H1 (cell line): ENCODE measurements at regions not wholly inside any gene's neighbourhood (a gene's known extent, or its start where the extent isn't known, plus 50 kb on each side); places are given as distances from the start of the nearest gene placed in this dataset.

Experiments used
- CTCF ChIA-PET: fragments of 300-600 bp; sonication (Branson Sonifier 250); formaldehyde crosslinking; loops from one replicate; lab custom pipeline; 2021; ENCODE audit not compliant: partially characterized antibody; lab: Charles Lee
- POLR2A ChIA-PET: fragments of 300-600 bp; sonication (Branson Sonifier 250); formaldehyde crosslinking; loops from one replicate; lab custom pipeline; 2021; ENCODE audit warnings: inconsistent platforms; ENCODE audit not compliant: partially characterized antibody; lab: Charles Lee
- DNase-seq, 2 experiments: peaks; one replicate each; pipeline versions ENCODE4 v3.0.0 to v3.0.0-alpha.2; 2010 to 2022; ENCODE audit warnings: low spot score in 2 of 2, low read depth in 1 of 2, mixed read lengths in 1 of 2
- FAIRE-seq: peaks from 2 replicates; lab custom pipeline; 2011; peaks lifted over from hg19 to GRCh38; lab: Jason Lieb, UNC
- H2AFZ ChIP-seq: 2 replicates; pipeline ENCODE4 v1.8.1; 2012; ENCODE audit warnings: low read length, inconsistent platforms
- H2AK5ac ChIP-seq: 2 replicates; pipeline ENCODE4 v1.6.1; 2013; ENCODE audit warnings: low read depth, low read length
- H2BK120ac ChIP-seq: replicated peaks from 2 replicates; pipeline ENCODE3; 2013; ENCODE audit warnings: low read depth, low read length, inconsistent platforms
- H2BK12ac ChIP-seq: 2 replicates; pipeline ENCODE4 v1.6.1; 2013; ENCODE audit warnings: low read depth, low read length
- H2BK15ac ChIP-seq: 2 replicates; pipeline ENCODE4 v1.6.1; 2013; ENCODE audit warnings: low read length
- H2BK20ac ChIP-seq: 2 replicates; pipeline ENCODE4 v1.6.1; 2013; ENCODE audit warnings: low read length
- H2BK5ac ChIP-seq: 2 replicates; pipeline ENCODE4 v1.6.1; 2013; ENCODE audit warnings: low read depth, low read length
- H3K14ac ChIP-seq: 2 replicates; pipeline ENCODE4 v1.6.1; 2013; ENCODE audit warnings: inconsistent platforms; ENCODE audit not compliant: insufficient read length
- H3K18ac ChIP-seq: 2 replicates; pipeline ENCODE4 v1.6.1; 2013; ENCODE audit warnings: low read length; ENCODE audit errors: extremely low read depth
- H3K23ac ChIP-seq: 2 replicates; pipeline ENCODE4 v1.6.1; 2013; ENCODE audit warnings: inconsistent platforms; ENCODE audit not compliant: insufficient read length
- H3K23me2 ChIP-seq: 2 replicates; pipeline ENCODE4 v1.6.1; 2013; ENCODE audit warnings: low read depth, low read length
- H3K27ac ChIP-seq: 2 replicates; pipeline ENCODE4 v1.6.1; 2011; ENCODE audit warnings: low read depth, low read length, inconsistent platforms
- H3K27me3 ChIP-seq, 4 experiments: replicated peaks in 1 of 4; 1 replicate in 1 of 4; 2 replicates in 3 of 4; pipeline versions ENCODE4 v1.6.1 to v1.8.1; 2011 to 2013; ENCODE audit warnings: low read length in 3 of 4, mild to moderate bottlenecking in 3 of 4, inconsistent platforms in 2 of 4, mixed read lengths in 2 of 4, moderate library complexity in 1 of 4; ENCODE audit not compliant: control insufficient read depth in 3 of 4, insufficient read depth in 3 of 4; ENCODE audit errors: extremely low read depth in 1 of 4
- H3K36me3 ChIP-seq, 4 experiments: 2 replicates each; pipeline versions ENCODE4 v1.6.1 to v1.8.1; 2011 to 2013; ENCODE audit warnings: mild to moderate bottlenecking in 4 of 4, low read length in 3 of 4, moderate library complexity in 2 of 4, control low read depth in 1 of 4, inconsistent platforms in 1 of 4; ENCODE audit not compliant: insufficient read depth in 4 of 4, control insufficient read depth in 2 of 4
- H3K4ac ChIP-seq: replicated peaks from 2 replicates; pipeline ENCODE3; 2013; ENCODE audit warnings: low read length, low read depth, mixed read lengths, inconsistent platforms; ENCODE audit not compliant: insufficient read length
- H3K4me1 ChIP-seq, 4 experiments: replicated peaks in 1 of 4; 1 replicate in 1 of 4; 2 replicates in 3 of 4; pipeline versions ENCODE4 v1.6.1 to v1.8.1; 2011 to 2013; ENCODE audit warnings: low read length in 3 of 4, inconsistent platforms in 2 of 4, mixed read lengths in 1 of 4; ENCODE audit not compliant: insufficient read depth in 4 of 4, control insufficient read depth in 3 of 4
- H3K4me2 ChIP-seq, 2 experiments: 2 replicates each; pipeline versions ENCODE4 v1.6.1 to v1.8.1; 2011 to 2013; ENCODE audit warnings: low read depth in 2 of 2, low read length in 2 of 2, control low read depth in 1 of 2, inconsistent platforms in 1 of 2, mild to moderate bottlenecking in 1 of 2; ENCODE audit not compliant: insufficient read depth in 1 of 2
- H3K4me3 ChIP-seq, 4 experiments: fragments of 200-600, 300-600 bp in 1 of 4; sonication (generic), shearing (Covaris generic), sonication (Bioruptor Twin) in 1 of 4; 2 replicates each; pipeline versions ENCODE4 v1.5.1 to v1.8.1; 2011 to 2016; ENCODE audit warnings: low read length in 4 of 4, low read depth in 3 of 4, control low read depth in 2 of 4, inconsistent platforms in 2 of 4, mild to moderate bottlenecking in 2 of 4, mixed read lengths in 1 of 4, moderate library complexity in 1 of 4; ENCODE audit not compliant: insufficient read depth in 2 of 4; ENCODE audit errors: extremely low read depth in 1 of 4
- H3K56ac ChIP-seq: replicated peaks from 2 replicates; pipeline ENCODE3; 2013; ENCODE audit warnings: low read depth, mild to moderate bottlenecking, mixed read lengths, low read length, inconsistent platforms; ENCODE audit not compliant: insufficient read length
- H3K79me1 ChIP-seq: 2 replicates; pipeline ENCODE4 v1.6.1; 2013; ENCODE audit warnings: low read depth, low read length, control low read depth
- H3K79me2 ChIP-seq, 2 experiments: 2 replicates each; pipeline versions ENCODE4 v1.6.1 to v1.8.1; 2012 to 2013; ENCODE audit warnings: low read length in 2 of 2, mild to moderate bottlenecking in 2 of 2, inconsistent platforms in 1 of 2; ENCODE audit not compliant: insufficient read depth in 2 of 2, control insufficient read depth in 1 of 2
- H3K9ac ChIP-seq, 4 experiments: replicated peaks in 1 of 4; 1 replicate in 1 of 4; 2 replicates in 3 of 4; pipeline versions ENCODE4 v1.6.1 to v1.8.1; 2011 to 2013; ENCODE audit warnings: low read depth in 3 of 4, low read length in 3 of 4, control low read depth in 2 of 4, mild to moderate bottlenecking in 2 of 4, moderate library complexity in 2 of 4, inconsistent platforms in 1 of 4; ENCODE audit errors: extremely low read depth in 1 of 4
- H3K9me3 ChIP-seq, 2 experiments: 2 replicates each; pipeline versions ENCODE4 v1.6.1 to v1.8.1; 2012 to 2013; ENCODE audit warnings: mild to moderate bottlenecking in 2 of 2, moderate library complexity in 2 of 2, control low read depth in 1 of 2, inconsistent platforms in 1 of 2, low read depth in 1 of 2, low read length in 1 of 2, mixed read lengths in 1 of 2; ENCODE audit not compliant: insufficient read depth in 2 of 2
- H4K20me1 ChIP-seq, 2 experiments: replicated peaks in 1 of 2; 2 replicates each; pipeline versions ENCODE3 to v1.8.1; 2011 to 2013; ENCODE audit warnings: inconsistent platforms in 2 of 2, low read length in 2 of 2, mild to moderate bottlenecking in 1 of 2; ENCODE audit not compliant: insufficient read depth in 2 of 2, control insufficient read depth in 1 of 2
- H4K5ac ChIP-seq: 2 replicates; pipeline ENCODE4 v1.6.1; 2013; ENCODE audit warnings: low read length, low read depth, mixed read lengths, inconsistent platforms; ENCODE audit not compliant: insufficient read length
- H4K8ac ChIP-seq: 2 replicates; pipeline ENCODE4 v1.8.0; 2013; ENCODE audit warnings: mild to moderate bottlenecking, moderate library complexity, low read length, inconsistent platforms; ENCODE audit not compliant: insufficient read depth; ENCODE audit errors: extremely low read depth
- H4K91ac ChIP-seq: replicated peaks from 2 replicates; pipeline ENCODE3; 2013; ENCODE audit warnings: low read length, mixed read lengths, inconsistent platforms; ENCODE audit not compliant: insufficient read length
- CHD2 ChIP-seq: IDR thresholded peaks from 2 replicates; pipeline ENCODE4 v1.6.1; 2012; ENCODE audit warnings: low read length, improper control_type of control experiment
- EGR1 ChIP-seq: IDR thresholded peaks from 2 replicates; pipeline ENCODE4 v1.6.1; 2011; ENCODE audit warnings: low read depth, low read length, borderline replicate concordance
- HDAC6 ChIP-seq: IDR thresholded peaks from one replicate; pipeline ENCODE4 v1.7.1; 2012; ENCODE audit warnings: low read depth, mild to moderate bottlenecking, inconsistent platforms, low read length, moderate library complexity
- NRF1 ChIP-seq: IDR thresholded peaks from 2 replicates; pipeline ENCODE4 v1.6.1; 2011; ENCODE audit warnings: mild to moderate bottlenecking, low read depth, low read length, improper control_type of control experiment
- PHF8 ChIP-seq: fragments of 200-600 bp; sonication (generic); conservative IDR thresholded peaks from 2 replicates; pipeline ENCODE4 v1.7.1; 2012; ENCODE audit warnings: low read depth, mild to moderate bottlenecking, inconsistent platforms, low read length, moderate library complexity
- RXRA ChIP-seq: IDR thresholded peaks from 2 replicates; pipeline ENCODE4 v1.6.1; 2011; ENCODE audit warnings: low read depth, mild to moderate bottlenecking, low read length, moderate library complexity; ENCODE audit not compliant: insufficient read depth
- SAP30 ChIP-seq: fragments of 300-600 bp; sonication (generic); IDR thresholded peaks from 2 replicates; pipeline ENCODE4 v1.7.1; 2012; ENCODE audit warnings: low read length, moderate library complexity, mild to moderate bottlenecking, inconsistent platforms; ENCODE audit not compliant: insufficient read depth, insufficient replicate concordance
- SP2 ChIP-seq: IDR thresholded peaks from 2 replicates; pipeline ENCODE4 v1.6.1; 2012; ENCODE audit warnings: mild to moderate bottlenecking, low read length, inconsistent platforms
- WGBS, 2 experiments: shearing (Covaris generic) in 1 of 2; methylation state at CpG; one replicate each; pipeline versions ENCODE4 v1.1.6 to v1.1.7; 2013 to 2015; ENCODE audit warnings: low lambda C conversion rate in 2 of 2, mixed read lengths in 2 of 2, inconsistent platforms in 1 of 2, low coverage in 1 of 2, missing lambda C conversion rate in 1 of 2; ENCODE audit not compliant: insufficient replicate concordance in 2 of 2, insufficient coverage in 1 of 2, insufficient read length in 1 of 2; ENCODE audit errors: extremely low coverage in 1 of 2, missing lambda C conversion rate in 1 of 2; 5-methylcytosine and 5-hydroxymethylcytosine counted together
- TF ChIP-seq, protein P1 (sequence below): IDR thresholded peaks from 2 replicates; pipeline ENCODE4 v1.6.1; 2011; ENCODE audit warnings: low read depth, mild to moderate bottlenecking, low read length; ENCODE audit not compliant: insufficient read depth

DNA sequence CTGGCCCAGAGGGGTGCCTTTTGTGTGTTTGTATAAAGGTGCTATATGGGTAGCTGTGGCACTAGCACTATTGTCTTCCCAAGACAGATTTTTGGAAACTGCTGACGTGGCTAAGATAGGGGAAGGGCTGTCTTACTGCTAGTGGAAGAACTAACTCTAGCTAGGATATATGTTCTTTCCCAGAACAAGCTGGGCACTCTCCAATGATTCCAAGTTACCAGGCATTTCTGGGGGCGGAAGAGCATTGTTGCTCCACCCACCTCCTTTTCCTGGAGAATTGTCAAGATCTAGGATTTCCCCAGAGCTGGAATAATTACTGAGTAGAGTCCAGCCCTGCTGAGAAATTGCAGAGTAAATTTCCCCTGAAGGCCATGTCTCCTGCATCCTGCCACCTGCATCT is 408.3 kb downstream of the KLF5 start:
- Histone ChIP-seq H3K4me3 (no peak overlapping the region), H3K79me2 (no peaks in the 10 kb centered on the region), H4K8ac (no peak overlapping the region), H3K23me2 (no peaks in the 10 kb centered on the region), H3K27me3 (no peaks in the 10 kb centered on the region), H3K36me3 (no peaks in the 10 kb centered on the region), H2BK15ac (no peak overlapping the region), H3K23ac (no peak overlapping the region), H4K5ac (no peak overlapping the region), H2BK5ac (no peak overlapping the region), H3K27ac (no peak overlapping the region), H3K14ac (no peak overlapping the region), H3K9ac (no peak overlapping the region), H4K91ac (no peak overlapping the region), H2BK120ac (no peak overlapping the region), H4K20me1 (no peaks in the 10 kb centered on the region), H3K18ac (no peak overlapping the region), H2BK12ac (no peak overlapping the region), H2BK20ac (no peak overlapping the region), H3K4me2 (no peak overlapping the region), H3K4me1 (peaks cover 0 to 3% (median 0%) of the 10 kb centered on the region in 4 experiments; a peak in 1 of 7 replicates), H3K4ac (no peak overlapping the region), H3K79me1 (no peaks in the 10 kb centered on the region), H3K56ac (no peak overlapping the region), H2AFZ (peak overlapping the region; percentile 41), H3K9me3 (no peaks in the 10 kb centered on the region), H2AK5ac (no peak overlapping the region)
- ChIA-PET CTCF (interaction anchor here (0.7 to 1.7 kb wide), 5 partner anchors 10 to 465 kb away, joined by 3 to 7 read pairs (median 3); no protein-coding TSS in a partner anchor), POLR2A (no interaction called here)
- TF ChIP-seq RXRA, result no peak
- no peak for TF ChIP-seq EGR1
- TF ChIP-seq, protein P1, sequence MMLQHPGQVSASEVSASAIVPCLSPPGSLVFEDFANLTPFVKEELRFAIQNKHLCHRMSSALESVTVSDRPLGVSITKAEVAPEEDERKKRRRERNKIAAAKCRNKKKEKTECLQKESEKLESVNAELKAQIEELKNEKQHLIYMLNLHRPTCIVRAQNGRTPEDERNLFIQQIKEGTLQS, result no peak
- no peak for TF ChIP-seq CHD2
- TF ChIP-seq SP2, result no peak
- TF ChIP-seq SAP30, result no peak
- no peak for TF ChIP-seq NRF1
- TF ChIP-seq PHF8, result no peak
- no peak for TF ChIP-seq HDAC6
- WGBS, 2 experiments, result 100% methylated on average over 2 of the region's 2 CpGs; no CpG with 5 or more reads in 1 of the 2 experiments
- FAIRE-seq (no peak), DNase-seq (no peak)
